GM18520 (cell line): ENCODE measurements at regions not wholly inside any gene's neighbourhood (a gene's known extent, or its start where the extent isn't known, plus 50 kb on each side); places are given as distances from the start of the nearest gene placed in this dataset.
"Not testable (repeated sequence)": the region's sequence is repeated elsewhere in the genome, so short reads cannot be mapped to it uniquely, and the experiment has no call there.

ENCODE experiments used
- ATAC-seq: cut with Tn5 transposase; IDR thresholded peaks from one replicate; pipeline ENCODE4 v1.9.1; 2021; ENCODE audit not compliant: unreplicated experiment

GRCh38 chr18:10077986-10078385 lies 164.2 kb downstream of the VAPA start:
- ATAC-seq = no peak

- no peak for ATAC-seq
Observed at GRCh38 chr18:10080372-10080771, 166.6 kb downstream of the VAPA start.

DNA sequence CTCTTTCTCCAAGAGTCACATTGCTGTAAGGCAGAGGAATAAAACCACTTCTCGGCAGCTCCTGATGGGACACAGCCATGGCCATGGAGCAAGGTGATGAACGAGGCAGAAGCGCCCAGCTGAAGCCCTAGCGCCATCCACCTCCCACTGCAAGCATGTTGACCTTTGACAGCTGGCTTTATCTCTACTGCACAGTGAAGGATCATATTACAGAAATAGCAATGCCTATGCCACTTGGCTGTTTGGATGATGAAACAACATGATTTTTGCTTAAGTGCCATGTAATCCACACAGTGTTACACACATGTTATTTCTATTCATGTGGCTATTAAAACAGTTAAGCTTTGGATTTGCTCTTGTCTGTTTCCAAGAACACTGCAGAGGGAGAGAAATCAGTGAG lies 167.7 kb downstream of the VAPA start:
- ATAC-seq = no peak

DNA sequence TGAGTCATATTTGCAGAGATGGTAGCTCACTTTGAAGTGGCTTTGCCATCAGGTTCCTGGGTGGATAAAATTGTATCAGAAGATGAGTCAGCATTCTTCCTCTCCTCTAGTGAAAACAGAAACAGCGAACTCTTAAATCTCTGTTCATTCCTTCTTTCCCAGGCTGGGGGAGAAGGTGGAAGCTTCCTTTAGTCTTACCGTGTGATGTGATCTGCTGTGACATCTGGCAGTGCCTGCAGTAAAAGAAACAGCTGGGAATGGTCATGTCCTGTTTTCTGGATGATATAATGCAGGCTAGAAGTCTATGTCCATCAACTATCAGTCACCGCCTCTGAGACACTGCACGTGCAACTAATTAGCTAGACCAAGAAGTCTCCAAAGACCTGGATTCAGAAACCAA lies 171.6 kb downstream of the VAPA start:
- ATAC-seq = no peak

- ATAC-seq = no peak
Observed at GRCh38 chr18:10085876-10086275, 172.1 kb downstream of the VAPA start.

DNA sequence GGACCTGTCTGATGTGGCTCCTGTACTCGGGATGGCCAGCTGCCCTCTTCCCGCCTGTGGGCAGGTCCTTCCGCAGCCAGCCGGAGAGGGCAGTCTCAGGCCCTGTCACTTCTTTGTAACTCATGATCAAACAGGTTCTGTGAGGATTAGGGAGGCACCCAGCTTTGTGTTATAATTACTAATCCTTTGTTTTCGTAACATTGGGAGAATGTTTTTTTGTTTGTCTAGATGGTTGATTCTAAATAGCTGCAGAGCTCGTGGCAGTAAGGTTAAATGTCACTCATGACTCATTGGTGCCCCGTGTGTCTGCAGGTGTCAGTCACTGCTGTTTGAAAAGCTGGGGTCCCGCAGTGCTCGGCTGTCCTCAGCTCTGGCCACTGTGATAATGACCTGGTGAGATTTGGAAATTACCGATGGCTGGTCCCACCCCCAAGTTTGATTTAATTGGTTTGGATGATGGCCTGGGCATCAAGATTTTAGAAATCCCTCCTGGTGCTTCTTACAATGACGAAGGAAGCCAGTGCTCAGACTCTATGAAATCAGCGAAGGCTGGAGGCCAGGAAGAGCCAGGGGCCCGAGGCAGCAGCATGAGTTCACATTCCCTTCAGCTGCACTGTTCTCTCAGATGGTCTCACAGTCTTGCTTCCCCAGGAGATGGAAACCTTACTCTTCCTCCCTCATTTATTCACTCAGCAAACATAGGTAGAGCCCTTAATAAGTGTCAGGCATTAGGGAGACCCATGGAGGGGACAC lies 172.8 kb downstream of the VAPA start:
- no peak for ATAC-seq

DNA sequence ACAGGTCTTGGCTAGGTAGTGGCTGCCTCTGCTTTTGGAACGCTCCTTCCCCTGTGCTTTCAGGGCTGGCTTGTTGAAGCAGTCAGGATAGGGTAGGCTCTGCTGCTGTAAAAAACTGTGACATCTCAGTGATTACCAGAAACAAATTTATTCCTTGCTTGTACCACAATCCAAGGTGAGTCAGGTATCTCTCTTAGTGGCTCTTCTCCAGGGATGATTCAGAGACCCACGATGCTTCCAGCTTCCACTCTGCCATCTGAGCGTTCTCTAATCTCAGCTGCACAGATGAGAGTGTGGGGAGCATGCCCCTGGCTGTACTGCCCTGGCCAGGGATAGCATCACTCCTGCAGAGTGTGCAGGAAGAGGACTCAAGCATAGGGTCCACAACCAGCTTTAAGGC lies 174.9 kb downstream of the VAPA start:
- ATAC-seq = no peak

DNA sequence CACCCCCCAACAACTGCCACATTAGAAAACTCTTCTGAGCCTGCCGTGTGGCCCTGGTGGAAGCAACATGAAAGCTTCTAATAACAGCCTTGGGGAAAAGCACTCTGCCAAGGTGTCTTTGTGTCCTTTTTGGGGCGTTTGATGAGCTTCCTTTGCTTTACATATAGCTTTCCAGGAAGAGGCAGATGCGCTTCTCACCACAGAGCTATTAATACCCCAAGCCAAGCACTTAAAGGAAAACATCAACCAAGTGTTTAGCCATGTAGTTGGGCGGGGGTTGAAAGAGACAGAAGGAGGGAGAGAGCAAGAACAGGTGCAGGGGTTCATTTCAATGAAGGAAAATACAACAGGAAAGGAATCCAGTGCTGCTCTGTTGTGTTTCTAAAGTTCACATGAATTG lies 176.1 kb downstream of the VAPA start:
- no peak for ATAC-seq

DNA sequence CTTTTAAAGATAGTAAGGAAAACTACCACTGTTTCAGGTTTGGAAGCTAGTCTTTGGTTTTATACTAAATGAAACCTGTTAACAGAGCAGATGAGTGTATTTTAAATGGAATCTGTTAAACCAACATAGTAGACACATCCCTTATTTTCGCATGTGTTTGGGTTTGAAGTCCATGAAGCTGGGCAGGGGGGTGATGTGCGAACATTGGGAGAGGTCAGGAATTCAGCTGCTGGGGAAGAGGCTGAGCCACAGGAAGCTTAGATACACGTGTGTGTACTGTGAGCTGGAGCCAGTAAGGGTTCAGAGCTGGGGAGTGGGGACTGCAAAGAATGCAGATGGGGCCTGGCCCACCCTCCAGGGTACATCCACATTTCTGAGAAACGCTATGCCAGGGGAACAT lies 176.9 kb downstream of the VAPA start:
- ATAC-seq = no peak

DNA sequence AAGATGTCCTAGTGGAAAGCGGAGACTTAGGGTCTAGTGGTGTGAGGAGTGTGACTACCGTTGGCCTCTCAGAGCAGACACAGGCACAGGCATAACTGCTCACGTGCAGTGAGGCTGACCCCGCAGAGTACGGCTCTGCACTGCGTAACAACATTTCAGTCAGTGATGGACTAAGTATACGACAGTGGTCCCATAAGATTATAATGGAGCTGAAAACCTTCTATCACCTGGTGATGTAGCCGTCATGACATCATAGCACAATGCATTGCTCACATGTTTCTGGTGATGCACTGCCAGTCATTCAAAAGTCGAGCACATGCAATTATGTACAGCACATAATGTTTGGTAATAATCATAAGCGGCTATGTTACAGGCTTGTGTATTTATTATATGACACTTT lies 179.6 kb downstream of the VAPA start:
- no peak for ATAC-seq

DNA sequence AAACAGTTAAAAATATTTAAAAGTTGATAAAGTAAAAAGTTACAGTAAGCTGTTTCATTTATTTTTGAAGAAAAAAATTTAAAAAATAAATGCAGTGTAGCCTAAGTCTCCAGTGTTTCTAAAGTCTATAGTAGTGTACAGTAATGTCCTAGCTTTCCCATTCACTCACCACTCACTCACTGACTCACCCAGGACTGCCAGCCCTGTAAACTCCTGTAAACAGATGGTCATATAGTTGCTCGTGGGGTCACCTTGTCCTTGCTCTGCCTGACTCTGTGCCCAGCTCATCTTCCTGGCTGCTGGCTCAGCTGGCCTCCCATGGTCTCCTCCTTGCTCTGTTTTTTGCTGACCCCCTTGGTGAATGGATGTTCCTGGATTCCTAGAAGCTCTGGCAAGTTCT lies 180.3 kb downstream of the VAPA start:
- no peak for ATAC-seq

DNA sequence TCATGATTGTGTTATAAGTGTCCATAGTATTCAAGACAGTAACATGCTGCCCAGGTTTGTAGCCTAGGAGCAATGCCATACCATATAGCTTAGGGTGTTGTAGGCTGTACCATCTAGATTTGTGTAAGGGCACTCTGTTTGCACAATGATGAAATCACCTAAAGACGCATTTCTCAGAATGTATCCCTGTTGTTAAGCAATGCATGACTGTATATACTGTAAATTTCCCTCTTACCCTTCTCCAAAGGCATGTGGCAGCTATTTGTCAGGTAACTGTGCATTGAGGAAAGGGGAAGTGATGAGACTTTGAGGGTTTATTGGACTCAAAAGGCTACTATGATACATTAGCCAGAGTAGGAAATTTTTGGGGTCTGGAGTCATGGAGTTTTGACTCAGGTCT lies 180.8 kb downstream of the VAPA start:
- no peak for ATAC-seq

DNA sequence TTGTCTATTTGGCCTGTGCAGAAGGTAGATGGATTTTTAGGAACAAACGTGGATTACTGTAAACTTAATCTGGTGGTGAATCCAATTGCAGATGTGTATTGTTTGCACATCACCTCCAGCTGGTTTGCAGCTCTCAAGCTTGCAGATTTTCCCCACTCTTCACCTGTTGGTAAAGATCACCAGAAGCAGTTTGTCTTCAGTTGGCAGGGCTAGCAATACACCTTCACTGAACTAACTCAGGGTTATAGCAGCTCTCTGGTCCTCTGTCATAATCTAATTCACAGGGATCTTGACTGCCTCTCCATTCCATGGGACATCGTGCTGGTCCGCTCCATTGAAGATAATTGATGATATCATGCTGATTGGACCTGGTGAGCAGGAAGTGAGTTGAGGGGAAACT lies 181.5 kb downstream of the VAPA start:
- ATAC-seq = no peak

DNA sequence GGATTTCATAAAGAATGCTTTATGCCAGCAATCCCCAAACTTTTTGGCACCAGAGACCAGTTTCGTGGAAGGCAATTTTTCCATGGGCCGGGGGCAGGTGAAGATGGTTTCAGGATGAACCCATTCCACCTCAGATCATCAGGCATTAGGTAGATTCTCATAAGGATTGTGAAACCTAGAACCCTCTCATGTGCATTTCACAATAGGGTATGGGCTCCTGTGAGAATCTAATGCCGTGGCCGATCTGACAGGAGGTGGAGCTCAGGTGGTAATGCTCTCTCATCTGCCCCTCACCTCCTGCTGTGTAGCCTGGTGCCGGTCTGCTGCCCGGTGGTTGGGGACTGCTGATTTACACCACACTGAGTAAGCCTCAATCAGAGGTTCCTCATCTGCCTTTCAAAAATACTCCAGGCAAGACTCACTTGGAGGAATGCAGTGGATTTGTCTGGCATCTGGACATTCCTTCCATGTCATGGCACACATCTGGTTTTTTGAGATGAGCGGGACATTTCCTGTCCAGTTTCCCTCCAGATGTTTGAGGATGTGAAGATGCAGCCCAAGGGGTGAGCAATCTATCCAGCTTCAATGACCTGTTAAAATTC lies 185.8 kb downstream of the VAPA start:
- no peak for ATAC-seq

- ATAC-seq = no peak
Observed at GRCh38 chr18:10100196-10100595, 186.4 kb downstream of the VAPA start.

- ATAC-seq = no peak
Observed at GRCh38 chr18:10100941-10101701, 187.3 kb downstream of the VAPA start.

DNA sequence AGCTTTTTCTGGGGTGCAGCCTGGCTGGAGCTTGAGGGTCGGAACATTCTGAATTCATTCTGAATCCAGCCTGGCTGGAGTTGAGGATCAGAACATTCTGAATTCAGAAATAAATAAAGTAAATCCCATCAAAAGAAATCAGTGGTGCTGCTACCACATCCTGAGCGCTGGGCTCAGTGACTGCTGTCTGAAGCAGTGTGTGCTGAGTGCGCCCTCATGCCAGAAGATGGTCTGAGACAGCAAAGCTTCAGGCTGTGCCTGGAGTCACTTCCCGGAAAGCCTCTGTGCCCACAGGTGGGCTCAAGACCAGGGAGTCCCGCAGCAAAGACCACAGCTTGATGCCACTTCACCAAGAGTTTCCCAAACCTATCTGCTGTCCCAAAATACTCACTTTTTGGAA lies 187.9 kb downstream of the VAPA start:
- no peak for ATAC-seq

DNA sequence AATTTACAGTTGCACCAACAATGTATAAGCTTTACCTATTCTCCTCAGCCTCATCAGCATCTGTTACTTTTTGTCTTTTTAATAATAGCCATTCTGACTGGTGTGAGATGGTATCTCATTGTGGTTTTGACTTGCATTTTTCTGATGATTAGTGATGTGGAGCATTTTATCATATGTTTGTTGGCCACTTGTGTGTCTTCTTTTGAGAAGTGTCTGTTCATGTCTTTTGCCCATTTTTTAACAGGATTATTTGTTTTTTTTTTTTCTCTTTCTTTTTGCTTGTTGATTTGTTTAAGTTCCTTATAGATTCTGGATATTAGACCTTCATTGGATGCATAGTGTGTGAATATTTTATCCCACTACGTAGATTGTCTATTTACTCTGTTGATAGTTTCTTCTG lies 191.3 kb downstream of the VAPA start:
- not testable (repeated sequence) for ATAC-seq

- ATAC-seq = no peak
Observed at GRCh38 chr18:10111191-10111590, 197.4 kb downstream of the VAPA start.

- ATAC-seq = no peak
Observed at GRCh38 chr18:10111944-10112343, 198.1 kb downstream of the VAPA start.

DNA sequence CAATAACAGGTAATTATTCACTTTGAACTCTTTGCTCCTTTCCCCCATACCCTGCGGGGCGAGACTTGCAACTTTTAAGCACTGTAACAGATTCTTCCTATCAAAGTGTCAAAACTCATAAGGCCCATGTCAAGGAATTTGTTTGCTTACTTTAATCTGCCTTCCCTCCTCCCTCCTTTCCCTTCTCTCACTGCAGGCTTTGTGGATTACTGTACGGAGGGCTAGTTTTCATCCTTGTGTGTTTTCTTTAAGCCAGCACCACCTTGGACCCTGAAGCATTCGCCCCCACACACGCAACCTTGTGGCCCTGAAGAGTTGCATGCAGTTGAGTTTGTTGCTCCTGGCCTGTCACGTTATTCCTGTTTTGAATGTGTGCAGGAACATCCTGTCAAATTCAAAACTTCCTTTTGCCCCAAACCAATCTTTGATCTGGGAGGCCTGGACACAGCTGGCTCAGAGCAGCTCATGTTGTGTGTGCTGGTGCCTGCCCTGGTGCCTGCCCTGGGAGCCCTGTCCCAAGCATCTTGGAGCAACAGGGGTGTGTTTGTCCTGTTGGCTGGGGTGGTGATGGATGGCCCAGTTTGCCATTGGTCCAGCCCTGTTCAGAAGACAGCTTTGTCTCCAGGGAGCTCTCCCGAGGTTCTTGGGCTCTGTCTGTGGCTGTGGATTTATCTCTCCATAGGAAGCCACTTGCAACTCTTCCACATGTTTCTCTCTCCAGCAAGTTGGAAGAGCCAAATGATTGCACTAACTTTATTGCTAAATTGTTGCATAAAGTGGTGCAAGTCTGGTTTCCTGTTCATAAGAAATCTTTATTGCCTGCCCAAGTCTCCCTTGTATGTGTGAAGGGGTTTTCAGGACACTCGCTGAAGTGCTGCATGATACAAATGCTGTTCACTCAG lies 199.6 kb downstream of the VAPA start:
- no peak for ATAC-seq
